ENCODE measurements at regions not wholly inside any gene's neighbourhood (a gene's known extent, or its start where the extent isn't known, plus 50 kb on each side); places are given as distances from the start of the nearest gene placed in this dataset.

DNA sequence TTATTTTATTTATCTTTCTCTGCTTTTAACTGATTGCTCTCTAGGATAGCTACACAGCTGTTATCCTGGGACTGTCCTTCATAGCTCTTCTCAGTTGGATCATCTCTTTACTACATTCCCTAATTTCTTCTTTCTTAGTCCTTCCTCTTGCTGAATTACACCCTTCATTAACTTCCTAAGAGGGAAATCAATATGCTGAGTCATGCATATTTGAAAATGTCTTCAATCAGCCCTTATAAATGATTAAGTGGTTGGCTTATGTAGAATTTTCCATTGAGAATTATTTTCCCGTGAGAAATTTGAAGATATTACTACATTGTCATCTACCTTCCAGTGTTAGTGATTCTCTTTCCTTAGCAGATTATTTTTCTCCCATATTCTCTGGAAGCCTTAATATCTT is 214.2 kb downstream of the SOCS6 start:
- no peak for TF ChIP-seq REST (IDR thresholded peaks at IDR 0.05; ENCODE audit: insufficient read depth in 1 of 2, low read depth in 2 of 2, low read length in 2 of 2)
- no peak for TF ChIP-seq POLR2AphosphoS5 (IDR thresholded peaks at IDR 0.05; ENCODE audit: low read depth, low read length)
- no peak for TF ChIP-seq SIN3A (IDR thresholded peaks at IDR 0.05; ENCODE audit: borderline replicate concordance, insufficient read depth, low read length)
- TF ChIP-seq TAF1 (IDR thresholded peaks at IDR 0.05; ENCODE audit: borderline replicate concordance, insufficient read depth, low read length), result no peak

Measured in PFSK-1 (cell line).